Pulmonary artery endothelial cell (primary cell): ENCODE measurements at regions not wholly inside any gene's neighbourhood (a gene's known extent, or its start where the extent isn't known, plus 50 kb on each side); places are given as distances from the start of the nearest gene placed in this dataset.

Experiments used
- DNase-seq: peaks from one replicate; pipeline ENCODE4 v3.0.0-alpha.2; 2011; ENCODE audit warnings: low read depth, low spot score

DNA sequence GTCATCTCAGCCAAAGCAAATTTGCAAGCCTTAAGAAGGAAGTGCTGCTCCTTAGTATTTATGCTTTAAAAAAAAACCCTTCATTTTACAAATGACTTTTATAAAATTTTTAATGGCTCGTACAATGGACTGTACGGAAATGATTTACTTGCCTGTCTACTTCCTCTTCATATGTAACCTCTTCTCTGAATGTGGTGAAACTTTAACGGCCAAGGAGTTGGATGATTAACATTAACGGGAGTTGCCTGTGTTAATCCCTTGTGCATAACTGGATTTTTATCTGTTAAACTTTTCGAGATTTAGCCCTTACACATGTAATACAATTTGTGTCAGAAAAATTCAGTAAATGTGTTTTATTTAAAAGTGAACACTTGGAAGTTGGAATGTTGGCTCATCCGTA, 429.4 kb downstream of the TBC1D4 start:
- no peak for DNase-seq

- DNase-seq, result no peak
Measured at GRCh38 chr13:75050419-75051046, 431.4 kb downstream of the TBC1D4 start.

- DNase-seq, result no peak
Measured at GRCh38 chr13:75049735-75050335, 432.1 kb downstream of the TBC1D4 start.

GRCh38 chr13:75042807-75043206, 439.2 kb downstream of the TBC1D4 start:
- DNase-seq, result no peak

DNA sequence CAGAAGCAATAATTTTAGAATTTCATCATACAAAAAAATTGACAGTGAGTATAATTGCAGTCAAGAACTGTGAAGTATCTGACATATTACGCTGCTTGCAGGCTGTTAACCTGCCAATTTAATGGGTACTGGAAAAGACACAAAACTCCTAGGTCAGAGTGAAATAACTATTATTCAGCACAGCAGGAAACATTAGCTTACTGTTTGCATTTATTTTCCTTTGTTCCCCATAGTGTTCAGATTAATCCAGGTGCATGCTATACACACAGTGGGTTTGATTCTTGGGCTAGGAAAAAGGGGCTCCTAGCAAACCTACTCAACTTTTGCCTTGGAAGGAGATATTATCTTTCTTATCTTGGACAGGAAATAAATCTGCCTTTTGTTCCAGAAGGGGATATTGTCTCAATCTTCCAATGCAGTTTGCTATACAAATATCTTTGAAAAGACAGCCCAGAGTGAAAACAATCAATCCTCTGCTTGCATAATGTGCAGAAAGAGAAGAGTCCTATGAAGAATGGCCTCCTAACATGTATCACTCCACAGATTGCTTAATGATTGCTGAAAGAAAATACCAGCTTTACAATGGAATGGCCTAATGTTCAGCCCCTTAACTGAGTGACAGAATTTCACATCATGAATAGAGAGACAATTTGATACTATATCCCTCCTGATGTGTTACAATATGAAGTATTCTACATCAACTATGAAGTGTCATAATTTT, 443.4 kb downstream of the TBC1D4 start:
- no peak for DNase-seq

- DNase-seq, result no peak
Measured at GRCh38 chr13:75025956-75026355, 456.0 kb downstream of the TBC1D4 start.

DNA sequence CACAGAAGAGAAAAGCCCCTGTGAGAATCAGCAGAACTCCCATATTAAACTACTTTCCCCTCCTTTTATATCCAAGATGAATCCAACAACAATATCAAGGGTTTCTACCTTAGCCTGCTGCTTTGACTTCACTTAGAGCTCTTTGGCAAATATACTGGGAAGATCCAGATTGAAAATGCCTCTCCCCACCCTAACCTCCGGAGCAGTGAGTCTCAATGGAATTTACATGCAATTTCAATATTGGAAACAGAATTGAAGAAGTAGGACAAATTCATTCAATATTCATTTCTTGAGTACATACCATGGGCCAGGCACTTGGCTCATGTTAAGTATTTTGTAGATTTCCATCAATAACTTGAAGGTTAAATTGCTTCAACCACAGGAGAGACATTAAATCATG, 457.4 kb downstream of the TBC1D4 start:
- DNase-seq, result no peak

DNA sequence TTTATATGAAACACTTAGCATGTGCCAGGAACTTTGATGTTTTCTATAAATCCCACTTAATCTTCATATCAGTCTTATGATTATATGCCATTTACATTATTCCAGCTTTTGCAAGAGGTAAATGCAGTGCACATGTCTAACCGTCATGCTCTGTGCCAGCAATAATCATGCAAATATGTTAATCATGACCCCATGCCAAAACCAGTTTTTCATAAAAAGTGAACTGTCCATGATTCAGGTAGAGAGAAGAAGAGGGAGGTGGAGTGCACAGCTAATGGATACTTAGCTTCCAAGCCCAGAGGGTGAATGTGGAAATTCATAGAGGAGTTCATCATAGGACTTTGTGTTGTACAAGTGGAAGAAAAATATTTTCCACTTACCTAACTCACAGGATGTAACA, 458.4 kb downstream of the TBC1D4 start:
- no peak for DNase-seq

DNA sequence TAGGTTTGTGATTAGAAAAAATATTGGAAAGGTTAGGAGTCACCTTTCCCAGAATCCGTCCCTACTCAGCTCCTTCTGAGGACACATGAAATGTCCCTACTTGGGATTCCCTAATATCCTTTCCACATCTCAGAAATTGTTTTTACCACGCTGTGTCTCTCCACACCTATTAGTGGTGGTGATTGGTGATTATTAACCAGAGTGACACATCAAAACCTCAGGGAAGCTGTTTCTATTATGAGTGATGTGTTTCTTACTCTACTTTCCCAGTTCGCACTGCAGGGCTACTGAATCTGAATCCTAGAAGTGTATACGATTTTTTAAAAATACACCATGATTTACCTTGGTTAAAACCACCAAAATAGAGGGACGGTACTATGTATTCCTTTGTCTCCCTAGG, 460.8 kb downstream of the TBC1D4 start:
- no peak for DNase-seq

DNA sequence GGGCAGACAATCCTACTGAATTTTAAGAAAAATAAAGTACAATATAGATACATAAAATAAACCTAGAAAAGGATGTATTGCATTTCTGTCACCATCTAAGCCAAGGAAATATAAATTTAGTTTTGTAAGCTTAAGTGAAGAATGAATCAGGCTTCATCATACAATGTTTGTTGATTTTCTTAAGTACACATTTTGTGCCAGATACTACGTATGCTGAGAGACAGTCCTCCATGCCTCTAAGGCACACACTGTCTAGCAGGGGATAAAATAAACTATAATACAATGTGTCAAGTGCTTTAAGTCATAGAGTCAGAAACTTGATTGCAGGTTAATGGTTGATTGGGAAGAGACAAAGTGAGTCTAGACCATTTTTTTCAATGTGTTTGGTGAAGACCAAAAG, 465.7 kb downstream of the TBC1D4 start:
- DNase-seq, result no peak

GRCh38 chr13:75013818-75014217, 468.2 kb downstream of the TBC1D4 start:
- DNase-seq, result no peak

GRCh38 chr13:75010941-75011340, 471.0 kb downstream of the TBC1D4 start:
- DNase-seq, result no peak

DNA sequence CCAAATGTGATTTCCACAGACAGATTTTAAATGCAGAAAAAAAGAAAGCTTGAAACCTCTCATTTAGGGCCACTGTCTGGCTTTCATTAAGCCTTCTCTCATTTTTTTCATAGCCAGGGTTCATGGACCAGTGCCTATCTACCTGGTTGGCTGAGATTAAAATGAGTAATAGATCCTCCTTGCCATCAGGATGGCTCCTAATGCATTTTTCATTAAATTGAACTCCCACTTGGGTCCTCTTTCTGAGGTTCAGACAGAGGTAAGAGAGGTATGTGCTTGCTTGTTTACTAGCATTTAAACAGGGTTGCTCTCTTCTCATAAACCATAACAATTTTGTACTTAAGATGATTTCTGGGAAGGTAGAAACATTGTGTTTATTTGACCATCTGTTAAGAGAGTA, 473.0 kb downstream of the TBC1D4 start:
- no peak for DNase-seq

GRCh38 chr13:74990992-74991391, 491.0 kb downstream of the TBC1D4 start:
- no peak for DNase-seq

DNA sequence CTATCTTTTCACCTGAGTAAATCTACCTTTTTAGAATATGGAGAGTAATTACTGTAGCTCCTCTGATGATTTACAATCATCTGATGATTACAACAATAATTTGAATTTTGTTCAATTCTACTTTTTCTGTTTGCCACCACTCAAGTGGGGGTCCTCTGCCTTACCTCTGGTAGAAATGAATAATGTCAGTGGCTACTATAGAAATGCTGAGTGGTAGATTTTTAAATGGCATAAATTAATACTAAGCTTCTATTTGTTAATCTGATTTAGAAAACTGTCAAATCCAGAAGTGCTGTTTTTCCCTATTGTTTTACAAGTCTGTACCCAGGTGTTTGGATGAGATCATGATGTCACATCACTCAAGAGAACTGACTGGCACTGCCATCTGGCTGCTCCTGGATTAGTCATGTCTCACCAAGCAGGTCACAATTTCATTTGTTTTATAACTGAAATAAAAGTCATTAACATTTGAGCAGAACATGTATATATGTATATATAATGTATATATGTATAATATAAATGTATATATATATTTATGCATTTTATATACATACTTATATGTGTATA, 494.8 kb downstream of the TBC1D4 start:
- DNase-seq, result no peak

- DNase-seq, result no peak
Measured at GRCh38 chr13:74986609-74987008, 495.4 kb downstream of the TBC1D4 start.

- DNase-seq, result no peak
Measured at GRCh38 chr13:74979703-74980102, 502.3 kb downstream of the TBC1D4 start.

DNA sequence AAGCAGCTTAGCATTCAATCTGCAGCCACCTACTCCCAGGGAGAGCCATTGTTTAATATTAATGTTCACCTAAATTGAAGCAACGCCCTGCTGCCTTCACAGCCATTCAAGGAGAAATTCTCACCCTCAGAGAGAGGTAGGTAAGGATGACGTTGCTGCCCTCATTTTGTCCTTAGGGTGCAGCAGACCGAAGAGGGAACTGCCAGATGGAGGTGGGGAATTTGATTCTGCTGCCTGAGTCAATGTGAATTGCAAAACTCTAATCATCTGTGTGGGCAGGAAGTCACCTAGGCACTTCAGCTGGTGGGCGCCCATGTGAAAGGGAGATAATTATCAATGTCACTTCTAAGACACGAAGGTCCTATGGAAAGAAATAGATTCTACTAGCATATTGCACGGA, 503.4 kb downstream of the TBC1D4 start:
- no peak for DNase-seq

- no peak for DNase-seq
Measured at GRCh38 chr13:74977498-74977897, 504.5 kb downstream of the TBC1D4 start.

GRCh38 chr13:74975111-74975510, 506.9 kb downstream of the TBC1D4 start:
- DNase-seq, result no peak

DNA sequence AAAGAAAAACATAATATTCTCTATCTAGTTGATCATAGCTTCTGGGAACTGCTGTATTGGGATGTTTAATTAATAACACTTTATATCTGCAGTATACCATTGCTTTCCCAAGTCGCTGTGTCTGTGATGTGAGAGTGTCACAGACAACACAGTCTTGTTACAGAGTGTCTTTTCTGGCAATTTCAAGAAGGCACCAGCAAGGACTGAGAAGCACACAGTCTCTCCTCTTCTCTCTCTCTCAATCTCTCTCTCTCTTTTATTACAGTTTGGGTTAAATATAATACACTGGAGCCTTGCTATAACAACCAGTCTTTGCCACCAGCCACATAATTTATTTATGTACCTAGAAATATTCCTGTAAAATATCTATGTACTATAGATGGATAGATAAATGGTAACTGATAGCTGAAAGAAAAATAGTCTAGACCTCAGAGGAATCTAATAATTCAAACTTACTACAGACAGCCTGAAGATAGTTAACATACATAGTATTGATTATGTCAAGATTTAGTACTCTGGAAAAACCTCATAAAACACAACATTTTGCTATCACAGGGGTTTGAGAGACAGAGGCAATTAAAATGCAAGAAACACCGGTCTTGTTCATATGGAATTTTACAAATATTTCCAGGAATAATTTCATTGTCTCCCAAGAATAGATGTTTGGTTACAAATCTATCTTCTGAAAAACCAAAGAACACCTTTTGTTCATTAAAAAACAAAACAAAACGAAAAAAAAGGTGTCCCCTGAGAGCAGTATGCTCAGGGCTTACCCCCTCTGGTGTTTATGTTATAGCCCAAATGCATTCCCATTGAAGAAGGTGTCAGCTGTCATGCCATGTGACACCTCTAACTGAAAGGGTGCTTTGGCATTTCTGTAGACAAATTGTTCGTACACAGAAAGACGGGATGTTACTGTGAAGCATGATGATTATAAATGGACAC, 507.8 kb downstream of the TBC1D4 start:
- no peak for DNase-seq

DNA sequence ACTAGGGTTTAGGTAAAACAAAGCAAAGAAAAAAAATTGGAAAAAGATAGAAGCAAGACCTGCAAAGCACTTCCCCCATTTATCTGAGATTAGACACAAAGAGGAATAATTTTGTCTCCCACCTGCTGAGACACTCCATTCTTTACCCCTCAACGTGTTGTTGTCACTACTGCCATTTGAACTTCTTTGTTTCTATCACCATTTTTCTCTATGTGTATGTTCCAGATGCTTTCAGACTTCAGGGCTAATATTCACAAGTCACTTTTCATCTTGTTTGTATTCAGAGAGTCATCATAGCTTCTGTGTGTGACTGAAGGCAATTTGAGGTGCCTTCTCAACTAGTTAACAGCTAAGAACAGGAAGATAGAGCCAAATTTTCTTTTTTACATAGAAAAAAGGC, 512.5 kb downstream of the TBC1D4 start:
- no peak for DNase-seq
